Adrenal gland (tissue), 5 donors: ENCODE measurements at regions not wholly inside any gene's neighbourhood (a gene's known extent, or its start where the extent isn't known, plus 50 kb on each side); places are given as distances from the start of the nearest gene placed in this dataset.

Experiments used
- CTCF ChIP-seq, 6 experiments: fragments of 450-650 bp in 4 of 6; fragments of 200-600 bp in 2 of 6; sonication (generic) in 1 of 6; IDR thresholded peaks; 1 replicate in 5 of 6; 2 replicates in 1 of 6; pipeline versions ENCODE4 v1.5.1 to v1.8.0; 2016 to 2021; ENCODE audit warnings: antibody characterized with exemption in 6 of 6, mild to moderate bottlenecking in 2 of 6, moderate library complexity in 1 of 6
- POLR2A ChIP-seq, 2 donors: fragments of 450-650 bp; IDR thresholded peaks; one replicate each; pipeline ENCODE4 v1.6.1; 2017; ENCODE audit warnings: antibody characterized with exemption in 2 of 2, mild to moderate bottlenecking in 2 of 2, moderate library complexity in 1 of 2
- donor health status: DM: no; HTN: no; CAD: no.

GRCh38 chr3:153072382-153072781 is 89.6 kb upstream of the RAP2B start:
- no peak for TF ChIP-seq CTCF (IDR thresholded peaks at IDR 0.05)
- TF ChIP-seq POLR2A (IDR thresholded peaks at IDR 0.05), result no peak
